ENCODE measurements at regions not wholly inside any gene's neighbourhood (a gene's known extent, or its start where the extent isn't known, plus 50 kb on each side); places are given as distances from the start of the nearest gene placed in this dataset.

- no peak for DNase-seq
- no peak overlapping the region for H3K27ac ChIP-seq (ENCODE audit: low read length in 2 of 2)
- intact Hi-C loops (cut with micrococcal nuclease) = no loop called here
- H3K4me2 ChIP-seq (replicated peaks; ENCODE audit: low read depth, low read length, poor library complexity, severe bottlenecking) = no peak overlapping the region
- H3K36me3 ChIP-seq (replicated peaks in 1 of 2; ENCODE audit: control extremely low read depth in 1 of 2, control insufficient read depth in 1 of 2, extremely low read depth in 1 of 2, insufficient read depth in 2 of 2, low read length in 1 of 2) = no peaks in the 10 kb centered on the region
- ChIA-PET POLR2A (no interaction called here), CTCF (interaction anchor here (1.0 to 1.8 kb wide), 2 partner anchors 9 to 289 kb away, joined by 3 to 6 read pairs; no protein-coding TSS in a partner anchor)
- H3K4me1 ChIP-seq (ENCODE audit: control insufficient read depth in 2 of 2, insufficient read depth in 2 of 2, low read length in 2 of 2) = no peaks in the 10 kb centered on the region
- H3K27me3 Mint-ChIP-seq = peaks cover 26% of the 10 kb centered on the region
- no peak for ATAC-seq (ENCODE audit: low read depth)
- H3K9ac ChIP-seq (ENCODE audit: low read length) = no peak overlapping the region
- no peak overlapping the region for H2AFZ ChIP-seq (ENCODE audit: insufficient read depth, low read depth, low read length, poor library complexity, severe bottlenecking)
- H4K20me1 ChIP-seq (ENCODE audit: control insufficient read depth, insufficient read depth, low read length, poor library complexity, severe bottlenecking) = no peaks in the 10 kb centered on the region
- peaks cover 0 to 5% (median 0%) of the 10 kb centered on the region in 3 donors for H3K9me3 ChIP-seq (ENCODE audit: control extremely low read depth in 1 of 3, control insufficient read depth in 2 of 3, insufficient read depth in 1 of 3, low read length in 2 of 3)
- no peaks in the 10 kb centered on the region for H3K4me1 Mint-ChIP-seq
- peaks cover 0 to 17% (median 0%) of the 10 kb centered on the region in 4 experiments for H3K27me3 ChIP-seq (replicated peaks in 1 of 4; ENCODE audit: control extremely low read depth in 1 of 4, control insufficient read depth in 3 of 4, insufficient read depth in 4 of 4, low read length in 3 of 4)
- H3K27ac Mint-ChIP-seq = no peak overlapping the region
- WGBS (ENCODE audit: insufficient coverage) = 92% methylated on average over 11 of the region's 11 CpGs
- H3K9me3 Mint-ChIP-seq (ENCODE audit: insufficient read depth) = no peaks in the 10 kb centered on the region
- no peaks in the 10 kb centered on the region for H3K79me2 ChIP-seq (ENCODE audit: control insufficient read depth, insufficient read depth, low read length)
- H3K4me3 ChIP-seq (ENCODE audit: control extremely low read depth in 1 of 5, extremely low read depth in 1 of 5, insufficient read depth in 1 of 5, low read depth in 2 of 5, low read length in 4 of 5) = no peak overlapping the region
- H3K4me3 Mint-ChIP-seq = no peak overlapping the region
- no peak for TF ChIP-seq EZH2 (IDR thresholded peaks at IDR 0.05; ENCODE audit: borderline replicate concordance, insufficient read depth, low read depth, low read length, poor library complexity, severe bottlenecking)
- TF ChIP-seq, protein P1, sequence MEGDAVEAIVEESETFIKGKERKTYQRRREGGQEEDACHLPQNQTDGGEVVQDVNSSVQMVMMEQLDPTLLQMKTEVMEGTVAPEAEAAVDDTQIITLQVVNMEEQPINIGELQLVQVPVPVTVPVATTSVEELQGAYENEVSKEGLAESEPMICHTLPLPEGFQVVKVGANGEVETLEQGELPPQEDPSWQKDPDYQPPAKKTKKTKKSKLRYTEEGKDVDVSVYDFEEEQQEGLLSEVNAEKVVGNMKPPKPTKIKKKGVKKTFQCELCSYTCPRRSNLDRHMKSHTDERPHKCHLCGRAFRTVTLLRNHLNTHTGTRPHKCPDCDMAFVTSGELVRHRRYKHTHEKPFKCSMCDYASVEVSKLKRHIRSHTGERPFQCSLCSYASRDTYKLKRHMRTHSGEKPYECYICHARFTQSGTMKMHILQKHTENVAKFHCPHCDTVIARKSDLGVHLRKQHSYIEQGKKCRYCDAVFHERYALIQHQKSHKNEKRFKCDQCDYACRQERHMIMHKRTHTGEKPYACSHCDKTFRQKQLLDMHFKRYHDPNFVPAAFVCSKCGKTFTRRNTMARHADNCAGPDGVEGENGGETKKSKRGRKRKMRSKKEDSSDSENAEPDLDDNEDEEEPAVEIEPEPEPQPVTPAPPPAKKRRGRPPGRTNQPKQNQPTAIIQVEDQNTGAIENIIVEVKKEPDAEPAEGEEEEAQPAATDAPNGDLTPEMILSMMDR (IDR thresholded peaks at IDR 0.05) = no peak
Measured at GRCh38 chr11:69907611-69908010, 88.4 kb upstream of the FGF3 start.

DNA sequence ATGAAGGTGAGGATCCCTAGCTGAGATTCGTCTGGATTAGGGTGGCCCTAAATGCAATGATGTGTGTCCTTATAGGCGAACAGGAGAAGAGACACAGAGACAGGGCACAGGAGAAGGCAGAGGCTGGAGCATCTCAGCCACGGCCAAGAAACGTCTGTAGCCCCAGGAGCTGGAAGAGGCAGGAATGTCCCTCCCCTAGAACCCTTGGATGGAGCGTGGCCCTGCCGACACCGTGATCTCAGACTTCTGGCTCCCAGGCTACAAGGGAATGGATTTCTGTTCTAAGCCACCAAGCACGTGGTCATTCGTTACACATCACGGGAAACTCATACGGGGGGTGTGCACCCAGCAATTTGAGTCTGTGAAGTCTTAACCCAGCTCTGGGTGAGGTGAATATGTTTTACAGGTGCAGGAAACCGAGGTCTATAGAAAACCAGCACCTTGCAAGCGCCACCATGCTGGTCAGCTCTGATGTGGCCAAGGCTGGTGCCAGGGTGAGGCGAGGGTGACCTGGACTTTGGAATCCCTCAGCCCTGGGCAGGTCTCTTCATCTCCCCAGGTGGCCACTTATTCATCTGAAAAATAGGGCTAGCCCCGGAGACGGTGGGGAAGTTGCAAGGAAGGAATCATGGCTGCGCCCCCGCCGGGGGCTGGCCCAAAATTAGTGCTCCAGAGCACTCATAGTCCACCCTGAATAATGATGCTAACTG, 89.5 kb upstream of the FGF3 start:
- Mint-ChIP-seq H3K4me3 (no peak overlapping the region), H3K27ac (no peak overlapping the region), H3K9me3 (ENCODE audit: insufficient read depth) (no peaks in the 10 kb centered on the region), H3K4me1 (no peaks in the 10 kb centered on the region), H3K27me3 (peaks cover 26% of the 10 kb centered on the region)
- CTCF ChIA-PET = interaction anchor here (1.8 kb wide), 1 partner anchor 288 kb away, joined by 6 read pairs; no protein-coding TSS in a partner anchor
- Histone ChIP-seq H3K36me3 (replicated peaks in 1 of 2; ENCODE audit: control extremely low read depth in 1 of 2, control insufficient read depth in 1 of 2, extremely low read depth in 1 of 2, insufficient read depth in 2 of 2, low read length in 1 of 2) (no peaks in the 10 kb centered on the region), H3K9me3 (ENCODE audit: control extremely low read depth in 1 of 3, control insufficient read depth in 2 of 3, insufficient read depth in 1 of 3, low read length in 2 of 3) (peaks cover 0 to 5% (median 0%) of the 10 kb centered on the region in 3 donors), H3K9ac (ENCODE audit: low read length) (no peak overlapping the region), H4K20me1 (ENCODE audit: control insufficient read depth, insufficient read depth, low read length, poor library complexity, severe bottlenecking) (no peaks in the 10 kb centered on the region), H3K4me2 (replicated peaks; ENCODE audit: low read depth, low read length, poor library complexity, severe bottlenecking) (no peak overlapping the region), H3K4me1 (ENCODE audit: control insufficient read depth in 2 of 2, insufficient read depth in 2 of 2, low read length in 2 of 2) (no peaks in the 10 kb centered on the region), H3K27me3 (replicated peaks in 1 of 4; ENCODE audit: control extremely low read depth in 1 of 4, control insufficient read depth in 3 of 4, insufficient read depth in 4 of 4, low read length in 3 of 4) (peaks cover 0 to 17% (median 0%) of the 10 kb centered on the region in 4 experiments), H2AFZ (ENCODE audit: insufficient read depth, low read depth, low read length, poor library complexity, severe bottlenecking) (no peak overlapping the region), H3K27ac (ENCODE audit: low read length in 2 of 2) (no peak overlapping the region), H3K4me3 (ENCODE audit: control extremely low read depth in 1 of 5, extremely low read depth in 1 of 5, insufficient read depth in 1 of 5, low read depth in 2 of 5, low read length in 4 of 5) (no peak overlapping the region), H3K79me2 (ENCODE audit: control insufficient read depth, insufficient read depth, low read length) (no peaks in the 10 kb centered on the region)
- intact Hi-C loops (cut with micrococcal nuclease) = no loop called here
- DNase-seq = no peak
- POLR2A ChIA-PET = no interaction called here
- ATAC-seq (ENCODE audit: low read depth) = no peak
- TF ChIP-seq EZH2 (IDR thresholded peaks at IDR 0.05; ENCODE audit: borderline replicate concordance, insufficient read depth, low read depth, low read length, poor library complexity, severe bottlenecking) = no peak
- TF ChIP-seq, protein P1 (IDR thresholded peaks at IDR 0.05) = no peak
- 79% methylated on average over 15 of the region's 19 CpGs for WGBS (ENCODE audit: insufficient coverage)
